ENCODE measurements at regions not wholly inside any gene's neighbourhood (a gene's known extent, or its start where the extent isn't known, plus 50 kb on each side); places are given as distances from the start of the nearest gene placed in this dataset.

- Histone ChIP-seq H3K4me3 (no peak overlapping the region), H3K36me3 (ENCODE audit: low read depth) (no peaks in the 10 kb centered on the region), H3K4me1 (ENCODE audit: low read depth) (no peaks in the 10 kb centered on the region), H3K9me3 (no peaks in the 10 kb centered on the region)
- no peak for TF ChIP-seq CTCF (IDR thresholded peaks at IDR 0.05)
- no peak for ATAC-seq
- no peak for DNase-seq
- intact Hi-C loops (cut with DNase I, micrococcal nuclease): no loop called here
These were observed 468.4 kb upstream of the PRKX start for GRCh38 chrX:4181782-4182407.

- no peak overlapping the region for H3K4me3 ChIP-seq
- H3K36me3 ChIP-seq (ENCODE audit: low read depth): no peaks in the 10 kb centered on the region
- no peak for TF ChIP-seq CTCF (IDR thresholded peaks at IDR 0.05)
- no peak for DNase-seq
- no peak for ATAC-seq
- intact Hi-C loops (cut with DNase I, micrococcal nuclease): no loop called here
- no peaks in the 10 kb centered on the region for H3K4me1 ChIP-seq (ENCODE audit: low read depth)
- H3K9me3 ChIP-seq: no peaks in the 10 kb centered on the region
These were observed 465.6 kb upstream of the PRKX start for GRCh38 chrX:4179031-4179430.

DNA sequence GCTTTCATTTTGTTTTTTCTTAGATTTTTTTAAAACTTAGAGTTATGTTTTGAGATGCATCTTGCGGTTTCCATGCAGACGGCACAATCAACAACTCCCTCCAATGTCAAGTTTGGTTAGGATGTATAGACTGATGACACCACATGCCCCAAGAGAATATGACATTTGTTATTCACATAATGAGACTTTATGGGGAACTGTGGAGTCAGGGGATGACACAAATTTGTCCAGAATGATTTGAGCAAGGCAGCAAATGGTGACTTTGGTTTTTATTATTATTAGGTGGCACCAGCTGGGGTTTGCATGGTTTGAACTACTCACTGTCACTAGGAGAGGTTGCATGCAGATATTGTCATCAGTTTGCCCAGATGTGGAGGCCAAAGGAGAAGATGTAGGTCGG is 461.8 kb upstream of the PRKX start:
- ATAC-seq: no peak

GRCh38 chrX:4173743-4174142 is 460.3 kb upstream of the PRKX start:
- Histone ChIP-seq H3K4me1 (ENCODE audit: low read depth) (no peaks in the 10 kb centered on the region), H3K9me3 (no peaks in the 10 kb centered on the region), H3K36me3 (ENCODE audit: low read depth) (no peaks in the 10 kb centered on the region), H3K4me3 (no peak overlapping the region)
- DNase-seq (no peak), ATAC-seq (no peak)
- intact Hi-C loops (cut with DNase I, micrococcal nuclease): no loop called here
- no peak for TF ChIP-seq CTCF (IDR thresholded peaks at IDR 0.05)

More for the DNA sequence above, 461.8 kb upstream of the PRKX start:
- no peaks in the 10 kb centered on the region for H3K36me3 ChIP-seq (ENCODE audit: low read depth)
- no peaks in the 10 kb centered on the region for H3K9me3 ChIP-seq
- intact Hi-C loops (cut with DNase I, micrococcal nuclease): no loop called here
- TF ChIP-seq CTCF (IDR thresholded peaks at IDR 0.05): no peak
- no peak for DNase-seq
- no peak overlapping the region for H3K4me3 ChIP-seq
- H3K4me1 ChIP-seq (ENCODE audit: low read depth): no peaks in the 10 kb centered on the region

DNA sequence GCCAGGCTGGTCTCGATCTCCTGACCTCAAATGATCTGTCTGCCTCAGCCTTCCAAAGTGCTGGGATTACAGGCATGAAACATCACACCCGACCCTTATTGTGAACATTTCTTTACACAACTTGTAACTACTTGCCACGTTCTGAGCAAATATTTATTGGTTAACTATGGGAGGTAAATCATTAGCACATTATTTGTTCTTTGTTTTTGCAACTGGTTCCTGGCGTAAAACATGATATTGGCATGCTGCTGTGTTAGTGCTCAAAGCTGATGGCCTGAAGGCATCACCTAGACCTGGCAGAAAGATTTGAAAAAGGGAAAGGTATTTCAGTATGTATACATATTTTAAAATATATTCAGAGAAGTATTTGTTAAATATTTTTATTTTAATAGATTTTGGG is 438.3 kb upstream of the PRKX start:
- H3K4me1 ChIP-seq (ENCODE audit: low read depth): no peaks in the 10 kb centered on the region
- TF ChIP-seq CTCF (IDR thresholded peaks at IDR 0.05): no peak
- H3K36me3 ChIP-seq (ENCODE audit: low read depth): no peaks in the 10 kb centered on the region
- no peak overlapping the region for H3K4me3 ChIP-seq
- ATAC-seq (no peak), DNase-seq (no peak)
- no peaks in the 10 kb centered on the region for H3K9me3 ChIP-seq
- intact Hi-C loops (cut with DNase I, micrococcal nuclease): no loop called here

GRCh38 chrX:4150259-4150658 is 436.8 kb upstream of the PRKX start:
- ATAC-seq (no peak), DNase-seq (no peak)
- Histone ChIP-seq H3K9me3 (no peaks in the 10 kb centered on the region), H3K4me1 (ENCODE audit: low read depth) (no peaks in the 10 kb centered on the region), H3K4me3 (no peak overlapping the region), H3K36me3 (ENCODE audit: low read depth) (no peaks in the 10 kb centered on the region)
- intact Hi-C loops (cut with DNase I, micrococcal nuclease): no loop called here
- no peak for TF ChIP-seq CTCF (IDR thresholded peaks at IDR 0.05)

Measured in mucosa of descending colon (tissue), 3 donors.